ENCODE measurements at regions not wholly inside any gene's neighbourhood (a gene's known extent, or its start where the extent isn't known, plus 50 kb on each side); places are given as distances from the start of the nearest gene placed in this dataset.

DNA sequence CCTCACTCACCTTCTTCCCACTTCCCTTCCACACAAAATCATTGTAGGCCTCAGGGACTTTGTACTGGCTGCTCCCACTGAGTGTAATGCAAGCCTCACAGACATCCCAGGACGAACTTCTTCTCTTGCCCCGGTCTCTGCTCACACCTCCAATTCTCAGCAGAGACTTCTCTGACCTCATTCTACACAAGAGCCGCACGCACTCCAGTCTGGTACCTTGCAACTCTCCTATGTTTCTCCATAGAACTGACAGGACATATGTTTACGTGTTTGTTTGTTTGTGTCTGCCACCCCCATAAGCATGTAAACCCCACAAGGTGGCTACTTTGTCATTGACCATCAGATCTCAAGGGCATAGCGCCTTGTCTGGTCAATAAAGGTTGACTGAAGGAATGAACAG is 350.8 kb downstream of the AJAP1 start:
- DNase-seq (ENCODE audit: low read depth in 2 of 2) = no peak

- no peak for DNase-seq (ENCODE audit: low read depth in 2 of 2)
Observed at GRCh38 chr1:5002676-5003075, 348.3 kb downstream of the AJAP1 start.

GRCh38 chr1:5001466-5001865 is 347.1 kb downstream of the AJAP1 start:
- no peak for DNase-seq (ENCODE audit: low read depth in 2 of 2)

- no peak for DNase-seq (ENCODE audit: low read depth in 2 of 2)
Observed at GRCh38 chr1:4986306-4986705, 331.9 kb downstream of the AJAP1 start.

DNA sequence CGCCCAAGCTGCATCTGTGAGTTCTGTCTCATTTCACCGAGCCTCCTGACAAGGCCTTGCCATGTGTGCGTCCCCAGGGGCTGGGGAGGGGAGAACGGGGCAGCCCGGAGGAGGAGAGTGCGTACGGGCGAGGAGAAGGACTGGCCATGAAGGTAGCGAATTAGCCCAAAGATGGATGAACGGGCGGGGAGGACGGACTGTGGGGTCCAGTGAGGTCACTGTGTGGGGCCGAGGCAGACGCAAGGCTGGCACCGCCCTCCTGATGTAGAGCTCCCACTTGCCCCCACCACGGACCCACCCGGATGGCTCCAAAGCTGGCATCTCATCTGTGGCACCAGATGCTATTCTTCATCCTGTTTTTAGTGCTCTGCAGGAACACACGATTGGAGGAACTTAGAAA is 330.4 kb downstream of the AJAP1 start:
- no peak for DNase-seq (ENCODE audit: low read depth in 2 of 2)

DNA sequence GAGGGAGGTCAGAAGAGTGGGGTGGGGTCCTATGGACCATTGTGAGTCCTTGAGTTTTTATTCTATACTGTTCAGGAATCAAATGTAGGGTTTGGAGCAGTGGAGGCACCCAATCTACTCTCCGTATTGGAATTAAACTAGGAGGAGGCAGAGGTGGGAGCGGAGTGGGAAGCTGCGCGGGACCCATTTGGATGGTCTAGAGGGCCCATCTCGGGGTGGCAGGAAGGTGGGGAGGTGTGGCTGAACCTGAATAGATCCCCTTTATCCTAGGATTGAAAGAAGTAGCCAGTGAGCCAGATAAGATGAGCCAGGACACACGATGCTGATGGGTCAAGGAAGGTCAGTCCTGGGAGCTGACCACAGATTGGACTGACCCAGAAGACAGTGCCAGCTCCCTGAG is 325.8 kb downstream of the AJAP1 start:
- DNase-seq (ENCODE audit: low read depth in 2 of 2) = no peak

- no peak for DNase-seq (ENCODE audit: low read depth in 2 of 2)
Observed at GRCh38 chr1:4978660-4979390, 324.4 kb downstream of the AJAP1 start.

- DNase-seq (ENCODE audit: low read depth in 2 of 2) = no peak
Observed at GRCh38 chr1:4977701-4978100, 323.3 kb downstream of the AJAP1 start.

GRCh38 chr1:4976859-4977440 is 322.5 kb downstream of the AJAP1 start:
- no peak for DNase-seq (ENCODE audit: low read depth in 2 of 2)

DNA sequence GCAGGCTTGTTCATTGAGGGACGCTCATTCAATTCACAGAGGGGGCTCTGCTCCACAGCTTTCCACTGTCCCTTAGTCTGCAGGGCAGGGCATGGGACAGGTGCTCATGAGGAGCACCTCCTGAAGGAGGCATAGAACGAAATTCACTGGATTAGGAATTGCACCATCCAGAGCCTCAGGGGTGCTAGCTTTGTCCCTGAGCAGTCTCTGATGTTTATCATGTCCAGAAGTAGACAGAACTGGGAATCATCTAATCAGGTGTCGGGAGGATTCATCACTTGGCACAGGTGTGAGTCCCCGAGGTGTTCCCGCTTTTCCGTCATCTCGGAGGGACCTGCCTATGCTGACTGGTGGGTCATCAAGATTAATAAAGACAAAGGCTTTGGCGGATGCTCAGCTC is 321.4 kb downstream of the AJAP1 start:
- DNase-seq (ENCODE audit: low read depth in 2 of 2) = no peak

DNA sequence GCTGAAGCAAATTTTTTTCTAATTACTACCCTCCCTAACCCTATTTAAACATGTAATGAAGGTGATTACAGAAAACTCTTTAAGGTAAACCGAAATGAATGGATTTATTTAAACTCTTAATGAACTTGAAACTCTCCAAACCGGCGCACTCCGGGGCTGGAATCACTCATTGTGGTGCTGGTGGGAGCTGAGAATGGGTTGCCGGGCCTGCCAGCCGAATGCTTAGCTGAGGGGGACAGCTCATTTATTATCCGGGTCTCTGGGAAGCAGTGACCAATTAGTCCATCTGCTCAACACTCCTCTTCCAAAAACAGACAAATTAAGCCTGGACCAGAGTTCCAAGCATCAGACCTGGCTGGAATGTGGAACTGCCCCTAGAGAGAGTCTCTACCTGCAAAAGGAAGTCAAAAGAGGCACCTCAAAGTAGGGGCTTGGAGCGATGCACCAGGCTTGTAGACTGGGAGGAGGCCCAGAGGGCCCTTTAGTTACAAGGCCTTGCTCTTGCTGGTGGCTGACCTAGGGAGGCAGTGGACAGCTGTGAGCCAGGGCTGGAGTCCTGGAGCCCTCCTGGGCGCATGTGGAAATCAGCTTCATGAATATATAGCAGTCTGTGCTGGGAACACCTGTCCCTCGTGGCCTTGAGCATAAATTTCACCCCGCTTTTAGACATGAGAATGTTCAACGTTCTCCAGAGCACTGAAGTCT is 320.7 kb downstream of the AJAP1 start:
- no peak for DNase-seq (ENCODE audit: low read depth in 2 of 2)

GRCh38 chr1:4973341-4973740 is 318.9 kb downstream of the AJAP1 start:
- no peak for DNase-seq (ENCODE audit: low read depth in 2 of 2)

DNA sequence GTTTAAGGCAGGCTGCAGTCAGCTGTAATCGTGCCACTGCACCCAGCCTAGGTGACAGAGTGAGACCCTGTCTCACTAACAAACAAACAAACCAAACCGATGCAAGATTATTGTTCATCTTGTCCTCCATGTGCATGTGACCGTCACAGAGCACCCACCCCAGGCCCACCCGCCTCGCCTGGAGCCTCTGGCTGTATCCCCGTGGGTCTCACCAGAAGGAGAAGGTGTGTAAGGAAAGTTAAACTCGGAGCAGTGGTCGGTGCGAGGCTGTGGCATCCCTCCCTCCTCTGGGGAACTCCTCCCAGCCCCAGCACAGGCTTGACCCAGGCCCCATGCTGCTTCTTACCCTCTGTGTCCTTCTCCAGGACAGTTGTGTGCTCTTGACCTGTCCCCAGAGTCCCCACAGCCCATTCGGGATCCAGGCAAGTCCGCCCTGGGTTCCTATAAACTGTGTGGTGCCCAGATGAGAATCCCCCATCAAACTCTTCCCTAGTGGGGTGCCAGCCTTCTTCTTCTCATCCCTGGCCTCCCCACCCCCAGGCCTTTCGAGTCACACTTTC is 318.4 kb downstream of the AJAP1 start:
- DNase-seq (ENCODE audit: low read depth in 2 of 2) = no peak

GRCh38 chr1:4971666-4972065 is 317.3 kb downstream of the AJAP1 start:
- no peak for DNase-seq (ENCODE audit: low read depth in 2 of 2)

- DNase-seq (ENCODE audit: low read depth in 2 of 2) = no peak
Observed at GRCh38 chr1:4970532-4970931, 316.1 kb downstream of the AJAP1 start.

- no peak for DNase-seq (ENCODE audit: low read depth in 2 of 2)
Observed at GRCh38 chr1:4969556-4970129, 315.2 kb downstream of the AJAP1 start.

- no peak for DNase-seq (ENCODE audit: low read depth in 2 of 2)
Observed at GRCh38 chr1:4965346-4966075, 311.1 kb downstream of the AJAP1 start.

DNA sequence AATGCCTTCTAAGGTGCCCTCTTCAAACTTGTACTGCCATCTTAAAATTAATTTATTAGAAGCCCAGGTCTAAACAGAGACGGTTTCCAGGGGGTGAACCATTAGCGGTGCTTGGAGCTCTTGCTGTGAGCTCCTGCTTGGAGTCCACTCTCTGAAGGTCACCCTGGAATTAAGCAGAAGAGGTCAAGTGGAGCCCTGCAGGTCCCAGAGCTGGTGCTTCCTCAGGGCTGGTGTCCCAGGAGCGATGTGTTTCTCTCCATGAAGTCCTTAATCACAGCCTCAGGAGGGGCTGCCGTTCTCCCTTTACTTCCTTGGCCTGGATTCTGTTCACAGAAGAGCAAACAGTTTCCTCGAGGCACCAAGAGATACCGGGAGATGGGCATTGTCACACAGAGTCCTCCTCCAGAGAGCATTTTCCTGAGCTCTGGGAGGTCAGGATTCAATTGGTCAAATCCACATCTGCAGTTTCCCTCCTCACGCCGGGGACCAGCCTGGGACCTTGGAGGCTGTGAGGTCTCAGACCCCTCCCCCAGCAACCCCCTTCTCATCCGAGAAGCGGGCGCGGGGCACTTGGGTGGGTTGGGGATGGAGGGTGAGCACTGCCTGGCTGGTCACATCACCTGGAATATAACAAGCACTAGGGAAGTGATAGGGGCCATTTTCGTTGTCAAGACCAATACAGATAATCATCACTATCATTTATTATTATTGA is 310.4 kb downstream of the AJAP1 start:
- DNase-seq (ENCODE audit: low read depth in 2 of 2) = no peak

DNA sequence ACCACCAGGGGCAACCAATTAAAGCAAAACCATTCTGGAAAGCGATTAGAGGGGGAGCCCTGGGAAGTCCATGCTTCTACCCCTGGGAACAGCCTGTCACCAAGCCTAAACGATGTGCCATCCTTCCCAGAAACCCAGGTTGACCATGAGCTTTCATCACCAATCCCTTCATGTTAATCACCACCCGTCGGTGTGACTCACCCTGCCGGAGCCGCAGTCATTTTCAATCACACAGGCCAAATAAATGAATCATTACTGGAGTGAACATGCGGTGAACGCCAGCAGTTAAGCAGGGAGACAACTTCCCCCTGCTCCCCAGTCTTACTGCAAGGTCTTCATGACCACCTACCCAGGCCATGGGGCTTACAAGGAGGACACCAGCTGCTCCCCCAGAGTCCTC is 308.8 kb downstream of the AJAP1 start:
- no peak for DNase-seq (ENCODE audit: low read depth in 2 of 2)

- no peak for DNase-seq (ENCODE audit: low read depth in 2 of 2)
Observed at GRCh38 chr1:4962836-4963235, 308.4 kb downstream of the AJAP1 start.
